ENCODE measurements at regions not wholly inside any gene's neighbourhood (a gene's known extent, or its start where the extent isn't known, plus 50 kb on each side); places are given as distances from the start of the nearest gene placed in this dataset.

DNA sequence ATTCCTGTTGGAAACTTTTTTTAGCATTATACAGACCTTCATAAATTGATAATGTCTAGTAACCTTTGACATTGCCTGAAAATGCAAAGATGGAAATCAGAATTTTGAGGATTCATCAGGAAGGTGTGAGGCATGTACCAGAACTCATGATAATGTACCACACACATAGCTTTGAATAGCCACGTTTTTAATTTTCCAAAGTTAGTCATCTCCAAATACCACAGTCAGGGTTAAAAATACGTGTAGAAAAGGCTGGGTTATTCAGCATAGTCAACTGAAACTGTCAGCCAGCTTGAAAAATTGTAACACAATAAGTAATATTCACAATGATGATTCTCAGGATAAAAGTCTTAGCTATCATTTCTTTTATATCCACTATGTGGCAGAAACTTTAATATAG is 102.0 kb upstream of the THRB start:
- no peak for DNase-seq (ENCODE audit: low read depth in 3 of 3)

DNA sequence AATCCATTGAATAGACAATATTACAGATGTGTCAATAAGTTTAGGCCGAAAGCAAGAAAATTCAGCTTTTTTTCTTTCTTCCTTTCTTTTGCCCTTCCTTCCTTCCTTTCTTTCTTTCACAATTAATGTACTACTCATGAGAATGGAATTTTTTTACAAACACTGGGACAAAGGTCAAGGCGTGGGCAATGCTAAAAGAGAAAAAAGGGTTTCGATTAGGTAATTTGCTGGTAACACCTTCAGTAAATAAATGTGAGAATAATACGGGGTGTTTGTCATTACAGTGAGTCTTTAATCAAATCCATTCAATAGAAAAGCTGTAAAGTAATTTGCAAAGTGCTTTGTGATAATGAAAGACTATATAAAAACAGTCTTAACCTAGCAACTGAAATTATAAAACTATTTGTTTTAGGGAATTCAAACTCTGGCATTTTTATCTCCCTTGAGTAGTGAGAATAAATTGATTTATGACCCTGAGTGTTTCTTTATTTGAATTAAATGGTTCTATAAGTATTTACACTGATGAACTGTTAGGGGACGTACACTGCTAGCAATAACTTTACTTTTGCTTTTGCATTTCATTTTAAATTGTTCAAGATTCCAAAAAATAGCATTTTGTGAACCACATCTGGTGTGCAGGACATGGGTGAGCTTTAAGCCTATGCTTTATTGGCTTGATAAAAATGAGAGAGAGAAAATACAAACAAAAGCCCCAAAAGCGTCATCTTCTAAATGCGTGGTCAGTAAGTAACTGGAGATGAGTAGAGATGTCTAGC is 104.2 kb upstream of the THRB start:
- no peak for DNase-seq (ENCODE audit: low read depth in 3 of 3)

DNA sequence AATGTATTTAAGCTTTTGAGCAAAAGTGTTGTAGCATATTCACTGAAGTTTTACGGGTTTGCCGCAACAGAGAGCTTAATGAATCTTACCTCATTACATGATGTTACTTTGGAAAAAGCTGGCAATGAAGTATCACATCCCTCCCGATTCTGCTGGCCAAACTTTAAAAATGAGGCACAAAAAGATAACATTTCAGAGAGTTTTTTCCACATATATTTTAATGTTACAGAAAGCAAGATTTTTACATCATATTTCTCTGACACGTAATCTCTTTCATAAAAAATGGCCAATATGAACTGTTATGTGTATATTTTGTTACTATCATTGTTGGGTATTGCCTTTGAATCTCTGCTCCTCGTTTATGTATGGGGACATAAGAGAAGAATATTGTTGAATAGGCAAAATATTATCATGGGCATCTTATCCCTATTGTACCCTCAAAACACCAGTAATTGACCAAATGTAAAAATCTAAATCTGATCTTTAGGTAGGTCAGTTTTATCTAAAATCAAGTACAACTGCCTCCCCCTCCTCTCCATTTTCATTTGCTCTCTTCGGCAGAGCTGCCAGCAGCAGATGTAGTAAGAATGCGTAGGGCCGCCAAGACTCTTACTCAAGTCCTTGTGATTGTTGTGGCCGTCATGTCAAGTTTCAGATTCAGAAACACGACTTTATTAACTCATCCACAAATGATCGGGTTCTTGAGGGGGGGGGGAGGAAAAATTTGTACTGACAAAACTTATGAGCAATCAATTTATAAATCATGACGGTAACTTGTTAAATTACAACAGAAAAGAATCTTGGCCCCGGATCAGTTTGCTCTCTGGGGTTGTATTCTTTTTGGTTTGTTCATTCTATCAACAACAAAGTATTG is 106.7 kb upstream of the THRB start:
- no peak for DNase-seq (ENCODE audit: low read depth in 3 of 3)

DNA sequence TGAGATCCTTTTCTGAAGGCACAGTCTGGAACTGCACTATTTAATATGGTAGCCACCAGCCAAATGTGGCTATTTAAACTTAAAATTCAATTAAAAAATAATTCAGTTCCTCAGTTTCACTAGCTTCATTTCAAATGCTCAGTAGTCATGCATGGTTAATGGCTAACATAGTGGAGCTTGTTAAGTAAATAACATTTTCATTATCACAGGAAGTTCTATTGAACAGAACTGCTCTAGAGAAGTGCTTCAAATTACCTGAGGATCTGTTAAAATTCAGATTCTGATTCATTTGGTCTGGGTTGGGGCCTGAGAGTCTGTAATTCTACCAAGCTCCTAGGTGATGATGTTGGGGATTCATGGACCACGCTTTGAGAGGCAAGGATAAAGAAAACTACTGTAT is 109.6 kb upstream of the THRB start:
- no peak for DNase-seq (ENCODE audit: low read depth in 3 of 3)

DNA sequence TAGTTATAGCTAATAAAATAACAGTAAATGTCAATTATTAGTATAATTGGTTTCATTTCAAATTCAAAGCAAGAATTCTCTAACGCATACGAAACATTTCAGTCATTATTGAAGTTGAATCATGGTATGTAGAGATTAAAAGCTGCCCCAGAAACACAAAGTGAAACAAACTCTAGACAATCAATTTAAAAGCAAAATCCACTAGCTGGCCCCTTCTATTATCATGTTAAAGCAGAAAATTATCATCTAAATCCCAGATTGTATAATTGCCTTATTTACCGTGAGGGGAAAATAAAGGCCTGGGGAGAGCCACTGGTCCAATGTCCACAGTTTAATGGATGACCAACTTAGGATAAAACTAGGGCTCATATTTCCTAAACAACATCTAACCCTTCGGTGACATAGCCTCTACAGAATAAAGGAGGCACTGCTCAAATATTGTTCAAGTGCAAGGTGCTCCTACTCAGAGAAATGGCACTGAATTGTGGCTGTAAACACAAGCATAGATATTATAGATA is 110.9 kb upstream of the THRB start:
- DNase-seq (ENCODE audit: low read depth in 3 of 3) = no peak

DNA sequence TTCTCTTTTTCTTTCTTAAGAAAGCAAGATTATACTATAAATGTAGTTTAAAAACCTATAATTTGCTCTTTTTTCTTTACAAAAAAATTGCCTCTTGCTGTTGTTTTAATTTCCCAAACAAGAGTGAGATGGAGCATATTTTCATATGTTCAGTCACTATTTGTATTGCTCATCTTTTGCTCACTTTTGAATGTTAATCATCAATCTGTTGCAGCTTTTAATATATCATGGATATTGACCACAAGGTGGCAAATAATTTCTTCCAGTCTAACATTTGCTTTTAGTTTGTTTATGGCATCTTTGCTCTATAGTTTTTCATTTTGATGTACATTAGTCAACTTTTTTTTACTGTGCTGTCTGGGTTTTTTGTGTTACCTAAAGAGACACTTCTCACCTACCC is 112.6 kb upstream of the THRB start:
- DNase-seq (ENCODE audit: low read depth in 3 of 3) = no peak

DNA sequence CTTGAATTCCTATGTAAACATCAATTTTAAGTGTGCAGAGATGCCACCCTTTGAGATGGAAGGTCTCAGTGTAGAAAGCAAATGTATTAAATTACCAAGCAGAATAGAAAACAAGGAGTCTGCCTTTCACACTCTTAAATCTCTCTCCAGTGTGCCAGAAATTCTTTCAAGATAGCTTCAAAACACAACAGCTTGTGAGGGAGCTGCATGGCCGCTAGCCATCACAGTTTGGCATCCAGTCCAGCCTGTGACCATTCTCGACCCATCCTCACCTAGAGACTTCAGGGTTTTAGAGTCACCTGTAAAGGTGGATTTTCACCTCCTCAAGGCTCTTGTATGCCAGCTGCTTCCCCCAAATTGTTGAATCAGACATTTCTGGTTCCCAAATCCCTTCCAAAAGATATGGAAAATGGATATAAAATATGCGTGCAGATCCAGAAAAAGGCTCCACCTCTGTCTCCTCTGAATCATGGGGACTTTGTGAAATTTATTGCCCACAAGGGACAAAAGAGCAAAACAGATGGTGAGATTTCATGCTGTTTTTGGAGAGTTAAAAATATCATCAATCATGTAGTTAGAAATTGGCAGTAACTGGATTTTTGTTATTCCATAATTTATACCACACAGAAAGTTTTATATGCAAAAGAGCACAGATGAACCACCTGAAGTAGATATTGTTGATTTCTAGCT is 114.2 kb upstream of the THRB start:
- no peak for DNase-seq (ENCODE audit: low read depth in 3 of 3)

DNA sequence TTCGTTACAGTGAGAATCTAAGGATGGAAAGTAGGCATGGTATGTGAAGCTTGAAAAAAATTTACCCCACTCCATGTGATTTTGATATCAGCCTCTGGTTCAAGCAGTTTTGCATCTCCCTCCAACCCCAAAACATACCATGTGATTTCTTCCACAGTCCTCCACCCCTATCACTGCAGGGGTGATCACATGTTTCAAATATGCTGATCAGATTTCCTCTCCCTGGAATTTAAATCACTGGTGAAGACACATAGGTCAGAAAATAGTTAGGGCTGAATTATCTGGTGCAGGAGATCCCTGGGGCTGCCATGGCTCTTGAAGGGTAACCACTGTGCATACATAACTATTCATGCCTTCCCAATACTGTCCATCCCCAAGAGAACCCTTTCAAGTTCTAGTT is 119.7 kb upstream of the THRB start:
- DNase-seq (ENCODE audit: low read depth in 3 of 3) = no peak

DNA sequence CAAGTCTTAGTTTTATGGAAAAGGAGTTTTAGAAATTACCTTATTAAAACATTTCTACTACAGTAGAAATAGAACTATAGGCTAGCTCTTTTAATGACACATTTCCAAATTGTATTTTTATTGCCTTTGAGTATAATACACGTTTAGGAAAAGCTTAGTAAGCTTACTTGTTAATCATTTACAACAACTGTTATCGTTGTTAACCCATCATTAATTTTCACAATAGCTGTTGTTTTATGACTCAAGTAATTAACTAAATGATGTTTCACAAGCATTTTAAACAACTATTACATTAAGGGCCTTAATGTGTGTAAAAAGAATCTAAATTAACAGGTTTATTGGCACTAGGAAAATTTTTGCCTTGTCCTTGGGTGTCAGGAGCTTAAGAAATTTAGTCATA is 120.5 kb upstream of the THRB start:
- no peak for DNase-seq (ENCODE audit: low read depth in 3 of 3)

DNA sequence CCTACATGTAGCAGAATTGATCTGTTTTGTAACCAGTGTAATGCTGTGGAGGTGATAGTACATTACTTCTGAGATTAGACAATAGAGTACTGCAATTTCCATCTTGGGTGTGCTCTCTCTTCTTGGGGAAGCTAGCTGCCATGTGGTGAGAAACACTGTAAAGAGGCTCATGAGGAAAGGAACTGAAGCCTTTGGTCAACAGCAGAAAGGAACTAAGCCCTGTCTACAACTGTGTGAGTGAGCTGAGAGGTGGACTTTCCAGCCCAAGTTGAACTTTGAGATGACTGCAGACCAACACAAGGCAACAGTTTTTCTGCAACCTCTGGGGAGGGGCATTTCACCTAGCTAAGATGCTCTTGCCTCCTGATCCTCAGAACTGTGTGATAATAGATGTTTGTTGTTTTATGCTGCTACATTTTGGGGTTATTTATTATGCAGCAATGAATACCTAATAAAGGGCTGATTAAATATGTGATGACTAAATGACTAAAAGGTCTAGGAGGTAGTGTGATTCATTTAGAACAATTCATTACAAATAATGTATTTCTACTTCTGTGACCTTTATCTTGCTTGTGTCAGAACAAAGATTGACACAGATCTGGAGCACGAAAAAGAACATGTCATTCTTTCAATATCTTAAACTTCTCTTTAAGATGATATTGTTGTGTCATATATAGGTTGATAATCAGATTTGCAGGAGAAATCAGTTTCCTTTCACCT is 121.6 kb upstream of the THRB start:
- DNase-seq (ENCODE audit: low read depth in 3 of 3) = no peak

DNA sequence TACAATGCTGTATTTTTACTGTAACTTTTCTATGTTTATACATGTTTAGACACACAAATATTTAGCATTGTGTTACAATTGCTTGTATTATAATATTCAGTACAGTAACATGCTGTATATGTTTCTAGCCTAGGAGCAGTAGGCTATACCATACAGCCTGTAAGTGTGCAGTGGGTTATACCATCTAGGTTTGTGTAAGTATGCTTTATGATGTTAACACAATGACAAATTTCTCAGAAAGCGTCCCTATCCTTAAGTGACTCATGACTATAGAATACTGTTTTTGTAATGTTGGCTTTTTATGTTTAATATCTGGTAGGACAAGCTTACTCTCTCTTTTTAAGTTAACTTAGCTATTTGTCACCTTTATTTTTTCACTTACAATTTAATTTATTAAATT is 127.5 kb upstream of the THRB start:
- no peak for DNase-seq (ENCODE audit: low read depth in 3 of 3)

DNA sequence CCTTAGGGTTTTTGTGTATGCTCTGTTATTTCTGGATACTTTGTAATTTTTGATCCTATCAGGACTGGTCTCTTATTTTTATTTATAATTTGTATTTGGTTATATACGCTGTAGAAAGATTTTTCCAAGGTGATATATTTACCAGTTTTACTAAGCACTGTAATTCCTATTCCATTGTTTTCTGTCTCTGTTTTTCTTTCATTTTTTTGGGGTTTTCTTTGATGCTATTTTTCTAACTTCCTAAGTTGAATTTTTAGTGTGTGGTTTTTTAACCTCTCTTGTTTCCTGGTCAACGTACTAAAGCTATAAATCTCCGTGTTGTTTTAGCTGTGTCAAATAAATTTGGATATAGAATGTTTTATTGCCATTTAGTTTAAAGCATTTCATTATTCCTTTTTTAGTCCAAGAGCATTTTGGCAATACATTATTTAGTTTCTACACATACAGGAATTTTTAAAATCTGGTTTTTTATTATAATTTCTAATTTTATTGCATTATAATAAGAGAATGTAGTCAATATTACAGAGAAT is 128.1 kb upstream of the THRB start:
- no peak for DNase-seq (ENCODE audit: low read depth in 3 of 3)

DNA sequence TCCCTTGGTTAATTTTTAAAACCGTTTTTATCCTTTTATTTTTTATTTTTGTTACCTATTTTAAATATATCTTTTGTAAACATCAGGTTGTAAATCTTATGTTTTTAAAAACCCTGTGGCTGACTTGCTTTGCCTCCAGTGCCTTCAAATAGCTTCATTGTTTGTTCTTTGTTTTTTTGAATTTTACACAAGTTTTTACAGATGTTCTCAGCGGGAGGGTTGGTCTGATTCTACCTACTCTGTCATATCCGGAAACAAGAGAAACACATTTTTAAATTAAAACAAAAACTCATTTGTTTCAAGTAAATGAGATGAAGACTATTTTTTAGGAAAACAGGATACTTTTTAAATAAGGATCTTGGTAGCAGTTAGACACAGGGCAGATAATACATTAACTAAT is 129.0 kb upstream of the THRB start:
- DNase-seq (ENCODE audit: low read depth in 3 of 3) = no peak

DNA sequence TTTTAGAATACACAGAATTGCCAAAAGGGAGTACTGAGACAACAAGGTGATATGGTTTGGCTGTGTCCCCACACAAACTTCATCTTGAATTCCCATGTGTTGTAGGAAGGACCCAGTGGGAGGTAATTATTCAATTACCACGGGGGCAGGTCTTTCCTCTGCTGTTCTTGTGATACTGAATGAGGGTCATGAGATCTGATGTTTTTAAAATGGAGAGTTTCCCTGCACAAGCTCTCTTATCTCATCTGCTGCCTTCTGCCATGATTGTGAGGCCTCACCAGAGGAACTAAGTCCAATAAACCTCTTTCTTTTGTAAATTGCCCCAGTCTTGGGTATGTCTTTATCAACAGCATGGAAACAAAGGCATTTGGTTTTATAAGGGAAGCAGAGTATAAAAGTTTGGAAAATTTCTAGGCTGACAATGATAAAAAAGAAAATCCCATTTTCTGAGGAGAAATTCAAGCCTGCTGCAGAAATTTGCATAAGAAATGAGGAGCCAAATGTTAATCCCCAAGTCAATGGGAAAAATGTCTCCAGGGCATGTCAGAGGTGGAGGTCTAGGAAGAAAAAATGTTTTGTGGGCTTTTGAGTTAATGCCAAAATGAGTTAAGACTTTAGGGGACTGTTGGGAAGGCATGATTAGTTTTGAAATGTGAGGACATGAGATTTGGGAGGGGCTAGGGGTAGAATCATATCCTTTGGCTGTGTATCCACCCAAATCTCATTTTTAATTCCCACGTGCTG is 130.5 kb upstream of the THRB start:
- DNase-seq (ENCODE audit: low read depth in 3 of 3) = no peak

DNA sequence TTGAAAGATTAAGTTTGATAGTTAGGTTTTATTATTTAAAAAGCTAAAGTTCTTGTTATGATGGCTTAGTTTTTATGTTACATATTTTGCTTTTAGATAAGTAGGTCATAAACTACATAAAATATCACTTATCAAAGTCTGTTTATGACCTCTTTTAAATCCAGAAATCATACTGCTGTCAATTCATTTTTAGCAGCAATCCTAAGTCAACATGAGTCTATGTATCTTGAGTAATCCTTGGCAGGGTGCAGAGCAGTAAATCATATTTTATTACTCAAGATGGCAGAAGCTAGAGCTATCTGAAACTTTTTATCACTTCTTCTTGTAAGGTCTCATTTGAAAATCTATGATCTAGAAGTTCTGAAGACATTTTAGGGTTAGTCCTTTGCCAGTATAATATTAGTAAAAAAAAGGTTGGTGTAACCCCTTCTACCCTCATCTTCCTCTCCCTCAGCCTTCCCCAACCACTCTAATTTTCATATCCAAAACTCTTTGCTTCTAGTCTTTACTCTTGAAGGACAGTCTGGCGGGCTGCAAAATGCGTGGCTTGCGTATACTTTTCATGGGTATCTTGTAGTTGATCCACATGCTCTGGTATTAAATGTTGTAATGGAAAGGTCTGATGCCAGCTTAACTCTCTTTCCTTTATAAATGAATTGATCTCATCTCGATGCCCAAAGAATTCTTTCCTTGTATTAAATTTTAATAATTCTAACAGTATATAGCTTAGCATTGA is 134.0 kb upstream of the THRB start:
- no peak for DNase-seq (ENCODE audit: low read depth in 3 of 3)

DNA sequence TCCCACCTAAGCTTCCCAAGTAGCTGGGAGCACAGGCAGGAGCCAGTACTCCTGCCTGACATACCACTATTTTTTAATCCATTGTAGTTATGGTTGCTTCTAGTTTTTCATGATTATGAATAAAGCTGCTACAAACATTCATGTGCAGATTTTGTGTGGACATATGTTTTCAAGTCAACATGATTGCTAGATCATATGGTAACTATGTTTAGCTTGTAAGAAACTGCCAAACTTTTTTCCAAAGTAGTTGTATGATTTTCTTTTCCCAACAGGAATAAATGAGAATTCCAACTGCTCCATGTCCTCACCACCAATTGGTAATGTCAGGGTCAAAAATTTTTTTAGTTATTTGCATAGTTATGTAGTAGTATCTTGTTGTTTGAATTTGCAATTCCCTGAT is 136.8 kb upstream of the THRB start:
- no peak for DNase-seq (ENCODE audit: low read depth in 3 of 3)

DNA sequence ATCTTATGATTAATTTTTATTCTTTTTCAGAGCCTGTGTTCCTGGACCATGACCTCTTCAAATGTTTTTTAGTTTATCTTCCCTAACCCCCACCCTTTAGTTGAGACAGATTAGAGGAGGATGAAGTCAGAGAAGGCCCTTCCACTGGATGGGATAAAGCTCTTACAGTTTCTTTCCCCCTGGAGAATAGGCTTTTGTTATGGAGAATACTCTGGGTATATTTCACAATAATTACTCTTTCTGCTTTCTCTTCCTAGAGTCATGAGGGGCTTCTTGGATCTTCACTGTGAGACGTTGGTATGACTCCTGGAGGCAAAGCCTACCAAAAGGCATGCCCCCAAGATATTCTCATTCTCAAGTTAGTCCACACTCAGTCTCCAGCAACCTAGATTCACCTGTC is 144.4 kb upstream of the THRB start:
- DNase-seq (ENCODE audit: low read depth in 3 of 3) = no peak

DNA sequence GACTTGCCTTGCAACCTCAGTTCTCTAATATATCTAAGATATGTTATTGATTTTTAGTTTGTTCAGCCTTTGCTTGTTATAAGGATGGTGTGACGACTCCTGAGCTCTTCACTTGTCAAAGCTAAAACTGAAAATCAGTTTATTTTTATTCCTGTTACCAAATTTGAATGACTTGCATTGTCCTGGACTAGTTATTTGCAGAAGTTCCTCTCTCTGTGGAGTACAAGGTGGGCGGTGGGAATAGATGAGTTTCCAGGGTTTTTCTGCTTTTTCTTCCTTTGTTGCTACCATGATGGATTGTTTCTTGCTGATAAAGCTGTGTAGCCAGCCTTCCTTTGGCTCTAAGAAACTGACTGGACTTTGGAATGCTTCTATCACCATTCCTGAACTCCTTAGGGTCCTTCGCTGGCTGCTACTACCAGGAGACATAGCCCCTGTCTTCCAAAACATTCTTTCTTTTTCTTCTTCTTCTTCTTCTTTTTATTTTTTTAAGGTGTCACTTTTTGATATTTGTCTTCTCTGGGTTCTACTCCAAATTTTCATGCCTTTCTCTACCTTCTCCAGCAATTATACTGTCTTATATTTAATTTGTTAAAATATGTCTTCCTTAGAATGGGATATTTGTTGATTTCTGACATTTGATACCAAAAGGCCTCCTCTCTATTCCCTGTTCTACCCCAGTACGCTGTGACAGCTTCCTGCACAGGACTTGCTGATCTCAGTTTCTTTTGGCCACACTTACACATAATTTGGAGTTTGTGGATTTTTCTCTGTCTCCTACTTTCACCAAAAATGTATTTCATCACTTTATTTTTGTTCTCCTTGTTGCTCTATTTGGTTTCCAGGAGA is 145.1 kb upstream of the THRB start:
- DNase-seq (ENCODE audit: low read depth in 3 of 3) = no peak

DNA sequence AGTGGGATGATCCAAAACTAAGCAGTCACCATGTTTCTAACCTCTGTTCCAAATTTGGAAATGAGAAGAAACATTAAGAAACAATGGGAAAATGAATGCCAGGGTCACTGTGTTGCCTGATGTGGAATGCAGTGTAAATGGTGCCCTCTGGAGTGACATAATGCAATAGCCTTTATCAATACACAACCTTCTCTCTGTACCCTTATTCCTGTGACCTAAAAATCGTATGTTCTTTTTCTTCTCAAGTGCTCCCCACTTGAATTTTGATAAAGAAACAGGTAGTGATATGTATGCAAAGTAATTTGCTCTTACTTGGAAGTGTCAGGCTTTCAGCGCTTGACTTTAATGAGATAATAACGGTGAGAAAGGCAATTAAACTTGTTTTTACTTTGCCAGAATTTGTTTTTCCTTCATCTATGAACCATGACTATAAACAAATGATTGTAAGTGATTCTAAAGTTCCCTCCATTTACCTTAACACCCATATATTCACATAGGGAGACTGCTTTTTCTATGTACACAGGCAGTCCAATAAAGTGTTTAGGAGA is 145.8 kb upstream of the THRB start:
- no peak for DNase-seq (ENCODE audit: low read depth in 3 of 3)

Measured in stimulated activated CD4-positive, alpha-beta T cell treated with anti-CD3 and anti-CD28 coated beads, TNF-alpha, amount 100 ng/mL, for 4 hours (primary cell).